Neuron (in vitro differentiated cells): ENCODE measurements at regions not wholly inside any gene's neighbourhood (a gene's known extent, or its start where the extent isn't known, plus 50 kb on each side); places are given as distances from the start of the nearest gene placed in this dataset.

Experiments
- H2AFZ ChIP-seq: one replicate; pipeline ENCODE4 v1.6.1; 2013; ENCODE audit warnings: low read depth, mild to moderate bottlenecking, inconsistent platforms, low read length, moderate library complexity
- H3K27me3 ChIP-seq: one replicate; pipeline ENCODE4 v1.6.1; 2013; ENCODE audit warnings: low read length; ENCODE audit not compliant: insufficient read depth
- H3K36me3 ChIP-seq: one replicate; pipeline ENCODE4 v1.6.1; 2013; ENCODE audit warnings: low read length; ENCODE audit not compliant: insufficient read depth
- H3K4me1 ChIP-seq: one replicate; pipeline ENCODE4 v1.6.1; 2013; ENCODE audit warnings: low read length; ENCODE audit not compliant: insufficient read depth
- H3K4me3 ChIP-seq: 2 replicates; pipeline ENCODE4 v1.5.1; 2013; ENCODE audit warnings: mild to moderate bottlenecking, low read length, moderate library complexity
- H3K9me3 ChIP-seq: one replicate; pipeline ENCODE4 v1.6.1; 2013; ENCODE audit warnings: low read length

DNA sequence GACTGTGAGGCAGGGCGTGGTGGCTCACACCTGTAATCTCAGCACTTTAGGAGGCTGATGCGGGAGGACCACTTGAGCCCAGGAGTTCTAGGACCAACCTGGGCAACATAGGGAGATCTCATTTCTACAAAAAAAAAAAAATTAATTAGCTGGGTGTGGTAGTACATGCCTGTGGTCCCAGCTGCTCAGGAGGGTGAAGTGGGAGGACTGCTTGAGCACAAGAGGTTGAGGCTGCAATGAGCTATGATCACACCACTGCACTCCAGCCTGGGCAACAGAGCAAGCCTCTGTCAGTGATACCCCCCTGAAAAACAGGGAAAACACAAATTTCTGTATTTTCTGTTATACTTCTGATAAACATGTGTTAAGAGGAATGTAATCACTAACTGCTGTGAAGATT, 57.8 kb upstream of the ARHGAP32 start:
- Histone ChIP-seq H3K4me1 (peaks cover 12% of the 10 kb centered on the region), H3K4me3 (no peak overlapping the region), H2AFZ (no peak overlapping the region), H3K36me3 (no peaks in the 10 kb centered on the region), H3K27me3 (no peaks in the 10 kb centered on the region), H3K9me3 (no peaks in the 10 kb centered on the region)

GRCh38 chr11:129249351-129249750, 57.2 kb upstream of the ARHGAP32 start:
- Histone ChIP-seq H3K36me3 (no peaks in the 10 kb centered on the region), H3K27me3 (no peaks in the 10 kb centered on the region), H3K4me1 (peaks cover 12% of the 10 kb centered on the region)

DNA sequence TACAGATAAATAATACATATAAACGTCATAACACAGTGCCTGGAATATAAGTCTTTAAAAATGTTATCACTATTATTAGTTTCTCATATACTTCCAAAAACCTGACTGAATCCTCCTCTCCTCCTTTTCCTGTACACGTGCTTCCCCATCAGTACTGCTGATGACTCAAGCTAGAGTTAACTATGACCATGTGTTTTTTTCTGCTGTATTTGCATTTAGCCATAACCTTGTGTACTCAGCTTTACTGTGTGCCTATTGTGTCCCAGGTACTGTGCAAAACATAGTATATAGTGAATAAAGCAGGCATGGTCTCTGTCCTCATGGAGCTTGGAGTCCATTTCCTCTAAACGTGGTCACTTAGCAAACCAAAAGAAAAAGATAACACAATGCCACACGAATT, 56.5 kb upstream of the ARHGAP32 start:
- no peak overlapping the region for H2AFZ ChIP-seq
- no peak overlapping the region for H3K4me3 ChIP-seq
- H3K36me3 ChIP-seq, result no peaks in the 10 kb centered on the region
- no peaks in the 10 kb centered on the region for H3K9me3 ChIP-seq
- no peaks in the 10 kb centered on the region for H3K27me3 ChIP-seq
- H3K4me1 ChIP-seq, result peaks cover 12% of the 10 kb centered on the region

More at GRCh38 chr11:129249351-129249750, 57.2 kb upstream of the ARHGAP32 start:
- Histone ChIP-seq H3K4me3 (no peak overlapping the region), H2AFZ (no peak overlapping the region), H3K9me3 (no peaks in the 10 kb centered on the region)

GRCh38 chr11:129247135-129247534, 55.0 kb upstream of the ARHGAP32 start:
- Histone ChIP-seq H3K27me3 (no peaks in the 10 kb centered on the region), H3K4me1 (peaks cover 2% of the 10 kb centered on the region), H2AFZ (no peak overlapping the region), H3K4me3 (no peak overlapping the region), H3K9me3 (no peaks in the 10 kb centered on the region), H3K36me3 (no peaks in the 10 kb centered on the region)

- no peak overlapping the region for H3K4me3 ChIP-seq
- no peaks in the 10 kb centered on the region for H3K27me3 ChIP-seq
- H3K36me3 ChIP-seq, result no peaks in the 10 kb centered on the region
- no peak overlapping the region for H2AFZ ChIP-seq
- peaks cover 3% of the 10 kb centered on the region for H3K9me3 ChIP-seq
- no peaks in the 10 kb centered on the region for H3K4me1 ChIP-seq
Measured at GRCh38 chr11:129242855-129243254, 50.7 kb upstream of the ARHGAP32 start.
